ENCODE measurements at regions not wholly inside any gene's neighbourhood (a gene's known extent, or its start where the extent isn't known, plus 50 kb on each side); places are given as distances from the start of the nearest gene placed in this dataset.

DNA sequence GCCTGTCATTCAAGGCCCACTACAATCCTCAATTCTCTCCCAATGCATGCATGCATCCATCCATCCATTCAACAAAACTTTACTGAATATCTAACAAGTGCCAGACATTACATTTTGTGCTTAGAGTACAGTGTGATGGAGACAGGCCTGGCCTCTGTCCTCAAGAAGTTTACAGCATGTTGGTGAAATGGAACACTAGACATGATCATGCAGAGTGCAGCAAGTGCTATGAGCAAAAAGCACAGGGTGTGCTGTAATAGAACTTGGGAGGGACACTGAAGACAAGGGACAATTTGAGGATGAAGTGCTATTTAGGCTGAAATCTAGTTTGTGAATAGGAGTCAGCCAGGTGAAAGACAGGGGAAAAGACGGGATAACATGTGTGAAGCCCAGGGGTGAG, 347.8 kb downstream of the PTEN start:
- no peaks in the 10 kb centered on the region for H3K4me1 ChIP-seq (ENCODE audit: control insufficient read depth in 2 of 2, insufficient read depth in 2 of 2, low read length in 1 of 2)
- H3K27me3 ChIP-seq (ENCODE audit: control insufficient read depth in 1 of 2, insufficient read depth in 2 of 2, low read length in 2 of 2) = no peaks in the 10 kb centered on the region
- H3K4me3 ChIP-seq (ENCODE audit: low read depth in 1 of 2, low read length in 2 of 2) = no peak overlapping the region
- H3K36me3 ChIP-seq (ENCODE audit: control insufficient read depth in 2 of 2, insufficient read depth in 2 of 2, low read length in 1 of 2) = no peaks in the 10 kb centered on the region
- H3K27ac ChIP-seq (ENCODE audit: low read depth in 2 of 2, low read length in 1 of 2) = no peak overlapping the region
- 91 to 93% methylated on average over 1 of the region's 1 CpG for whole genome bisulfite sequencing, 2 donors
- H3K9me3 ChIP-seq (ENCODE audit: control insufficient read depth in 2 of 2, insufficient read depth in 1 of 2, low read depth in 1 of 2, low read length in 1 of 2) = no peaks in the 10 kb centered on the region

- H3K9me3 ChIP-seq (ENCODE audit: control insufficient read depth in 2 of 2, insufficient read depth in 1 of 2, low read depth in 1 of 2, low read length in 1 of 2) = no peaks in the 10 kb centered on the region
- H3K4me1 ChIP-seq (ENCODE audit: control insufficient read depth in 2 of 2, insufficient read depth in 2 of 2, low read length in 1 of 2) = no peaks in the 10 kb centered on the region
- no peak overlapping the region for H3K27ac ChIP-seq (ENCODE audit: low read depth in 2 of 2, low read length in 1 of 2)
These were observed 348.6 kb downstream of the PTEN start for GRCh38 chr10:88212069-88212468.

GRCh38 chr10:88213065-88213605, 349.7 kb downstream of the PTEN start:
- H3K36me3 ChIP-seq (ENCODE audit: control insufficient read depth in 2 of 2, insufficient read depth in 2 of 2, low read length in 1 of 2) = no peaks in the 10 kb centered on the region
- no peaks in the 10 kb centered on the region for H3K9me3 ChIP-seq (ENCODE audit: control insufficient read depth in 2 of 2, insufficient read depth in 1 of 2, low read depth in 1 of 2, low read length in 1 of 2)
- 86 to 88% methylated on average over 6 of the region's 6 CpGs for WGBS, 2 donors

More at GRCh38 chr10:88212069-88212468, 348.6 kb downstream of the PTEN start:
- Histone ChIP-seq H3K27me3 (ENCODE audit: control insufficient read depth in 1 of 2, insufficient read depth in 2 of 2, low read length in 2 of 2) (no peaks in the 10 kb centered on the region), H3K4me3 (ENCODE audit: low read depth in 1 of 2, low read length in 2 of 2) (no peak overlapping the region), H3K36me3 (ENCODE audit: control insufficient read depth in 2 of 2, insufficient read depth in 2 of 2, low read length in 1 of 2) (no peaks in the 10 kb centered on the region)

GRCh38 chr10:88216976-88217375, 353.6 kb downstream of the PTEN start:
- no peaks in the 10 kb centered on the region for H3K27me3 ChIP-seq (ENCODE audit: control insufficient read depth in 1 of 2, insufficient read depth in 2 of 2, low read length in 2 of 2)
- no peaks in the 10 kb centered on the region for H3K4me1 ChIP-seq (ENCODE audit: control insufficient read depth in 2 of 2, insufficient read depth in 2 of 2, low read length in 1 of 2)
- H3K9me3 ChIP-seq (ENCODE audit: control insufficient read depth in 2 of 2, insufficient read depth in 1 of 2, low read depth in 1 of 2, low read length in 1 of 2) = no peaks in the 10 kb centered on the region
- H3K27ac ChIP-seq (ENCODE audit: low read depth in 2 of 2, low read length in 1 of 2) = no peak overlapping the region
- no peak overlapping the region for H3K4me3 ChIP-seq (ENCODE audit: low read depth in 1 of 2, low read length in 2 of 2)
- WGBS, 2 donors = 87 to 96% methylated on average over 3 of the region's 3 CpGs
- no peaks in the 10 kb centered on the region for H3K36me3 ChIP-seq (ENCODE audit: control insufficient read depth in 2 of 2, insufficient read depth in 2 of 2, low read length in 1 of 2)

More at GRCh38 chr10:88213065-88213605, 349.7 kb downstream of the PTEN start:
- no peaks in the 10 kb centered on the region for H3K4me1 ChIP-seq (ENCODE audit: control insufficient read depth in 2 of 2, insufficient read depth in 2 of 2, low read length in 1 of 2)
- H3K27me3 ChIP-seq (ENCODE audit: control insufficient read depth in 1 of 2, insufficient read depth in 2 of 2, low read length in 2 of 2) = no peaks in the 10 kb centered on the region
- no peak overlapping the region for H3K27ac ChIP-seq (ENCODE audit: low read depth in 2 of 2, low read length in 1 of 2)
- H3K4me3 ChIP-seq (ENCODE audit: low read depth in 1 of 2, low read length in 2 of 2) = no peak overlapping the region

DNA sequence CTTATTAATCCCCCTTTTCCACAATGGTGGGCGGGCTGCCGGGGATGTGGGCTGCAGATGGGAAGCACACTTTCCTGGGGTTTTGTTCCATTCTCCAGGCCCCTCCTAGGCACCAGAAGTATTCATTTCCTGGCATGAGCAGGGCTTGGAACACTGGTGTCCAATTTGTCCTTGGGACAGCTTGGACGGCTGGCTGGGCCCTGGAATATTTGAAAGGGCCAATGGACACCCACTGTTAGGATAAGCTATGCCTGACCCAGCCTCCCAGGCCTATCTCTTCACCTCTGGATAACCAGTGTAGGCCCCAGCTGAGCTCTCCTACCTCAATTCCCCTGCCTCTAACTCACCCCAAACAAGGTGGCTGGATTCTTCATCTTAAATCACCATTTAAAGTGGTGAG, 354.9 kb downstream of the PTEN start:
- Histone ChIP-seq H3K36me3 (ENCODE audit: control insufficient read depth in 2 of 2, insufficient read depth in 2 of 2, low read length in 1 of 2) (no peaks in the 10 kb centered on the region), H3K27ac (ENCODE audit: low read depth in 2 of 2, low read length in 1 of 2) (no peak overlapping the region), H3K4me1 (ENCODE audit: control insufficient read depth in 2 of 2, insufficient read depth in 2 of 2, low read length in 1 of 2) (no peaks in the 10 kb centered on the region), H3K4me3 (ENCODE audit: low read depth in 1 of 2, low read length in 2 of 2) (no peak overlapping the region), H3K27me3 (ENCODE audit: control insufficient read depth in 1 of 2, insufficient read depth in 2 of 2, low read length in 2 of 2) (no peaks in the 10 kb centered on the region), H3K9me3 (ENCODE audit: control insufficient read depth in 2 of 2, insufficient read depth in 1 of 2, low read depth in 1 of 2, low read length in 1 of 2) (no peaks in the 10 kb centered on the region)
- WGBS, 2 donors = 90 to 93% methylated on average over 3 of the region's 3 CpGs

DNA sequence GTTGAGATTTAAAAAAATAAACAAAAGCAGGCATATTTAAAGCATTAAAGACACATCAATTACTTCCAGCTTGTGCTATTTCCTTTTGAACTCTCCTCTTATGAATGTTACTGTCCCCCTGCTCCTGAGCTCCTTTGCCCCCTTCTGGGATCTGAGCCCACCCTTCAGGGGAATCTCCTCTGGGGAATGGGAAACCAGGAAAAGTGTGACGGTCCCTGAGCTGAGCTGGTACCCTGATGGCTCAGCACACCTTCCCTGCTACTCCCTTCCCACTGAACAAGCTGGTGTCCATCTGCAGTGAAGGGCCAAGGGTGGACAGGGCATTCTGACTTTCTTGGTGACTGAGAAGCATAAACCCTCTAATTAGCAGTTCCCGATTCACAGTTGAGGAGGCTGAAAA, 356.3 kb downstream of the PTEN start:
- H3K36me3 ChIP-seq (ENCODE audit: control insufficient read depth in 2 of 2, insufficient read depth in 2 of 2, low read length in 1 of 2) = no peaks in the 10 kb centered on the region
- no peaks in the 10 kb centered on the region for H3K27me3 ChIP-seq (ENCODE audit: control insufficient read depth in 1 of 2, insufficient read depth in 2 of 2, low read length in 2 of 2)
- H3K4me1 ChIP-seq (ENCODE audit: control insufficient read depth in 2 of 2, insufficient read depth in 2 of 2, low read length in 1 of 2) = no peaks in the 10 kb centered on the region
- H3K4me3 ChIP-seq (ENCODE audit: low read depth in 1 of 2, low read length in 2 of 2) = no peak overlapping the region
- no peak overlapping the region for H3K27ac ChIP-seq (ENCODE audit: low read depth in 2 of 2, low read length in 1 of 2)
- H3K9me3 ChIP-seq (ENCODE audit: control insufficient read depth in 2 of 2, insufficient read depth in 1 of 2, low read depth in 1 of 2, low read length in 1 of 2) = no peaks in the 10 kb centered on the region
- 74 to 83% methylated on average over 2 of the region's 2 CpGs for WGBS, 2 donors

GRCh38 chr10:88221010-88221973, 357.9 kb downstream of the PTEN start:
- H3K4me1 ChIP-seq (ENCODE audit: control insufficient read depth in 2 of 2, insufficient read depth in 2 of 2, low read length in 1 of 2) = no peaks in the 10 kb centered on the region
- H3K27me3 ChIP-seq (ENCODE audit: control insufficient read depth in 1 of 2, insufficient read depth in 2 of 2, low read length in 2 of 2) = no peaks in the 10 kb centered on the region
- WGBS, 2 donors = 68 to 76% methylated on average over 6 of the region's 6 CpGs

GRCh38 chr10:88222881-88223280, 359.5 kb downstream of the PTEN start:
- H3K4me3 ChIP-seq (ENCODE audit: low read depth in 1 of 2, low read length in 2 of 2) = no peak overlapping the region
- H3K27me3 ChIP-seq (ENCODE audit: control insufficient read depth in 1 of 2, insufficient read depth in 2 of 2, low read length in 2 of 2) = no peaks in the 10 kb centered on the region
- H3K27ac ChIP-seq (ENCODE audit: low read depth in 2 of 2, low read length in 1 of 2) = no peak overlapping the region
- no peaks in the 10 kb centered on the region for H3K36me3 ChIP-seq (ENCODE audit: control insufficient read depth in 2 of 2, insufficient read depth in 2 of 2, low read length in 1 of 2)
- H3K4me1 ChIP-seq (ENCODE audit: control insufficient read depth in 2 of 2, insufficient read depth in 2 of 2, low read length in 1 of 2) = no peaks in the 10 kb centered on the region
- H3K9me3 ChIP-seq (ENCODE audit: control insufficient read depth in 2 of 2, insufficient read depth in 1 of 2, low read depth in 1 of 2, low read length in 1 of 2) = no peaks in the 10 kb centered on the region
- 59 to 67% methylated on average over 1 of the region's 1 CpG for WGBS, 2 donors

More at GRCh38 chr10:88221010-88221973, 357.9 kb downstream of the PTEN start:
- Histone ChIP-seq H3K27ac (ENCODE audit: low read depth in 2 of 2, low read length in 1 of 2) (no peak overlapping the region), H3K9me3 (ENCODE audit: control insufficient read depth in 2 of 2, insufficient read depth in 1 of 2, low read depth in 1 of 2, low read length in 1 of 2) (no peaks in the 10 kb centered on the region), H3K36me3 (ENCODE audit: control insufficient read depth in 2 of 2, insufficient read depth in 2 of 2, low read length in 1 of 2) (no peaks in the 10 kb centered on the region), H3K4me3 (ENCODE audit: low read depth in 1 of 2, low read length in 2 of 2) (no peak overlapping the region)

Measured in esophagus (tissue), 2 donors.